ENCODE measurements at regions not wholly inside any gene's neighbourhood (a gene's known extent, or its start where the extent isn't known, plus 50 kb on each side); places are given as distances from the start of the nearest gene placed in this dataset.

DNA sequence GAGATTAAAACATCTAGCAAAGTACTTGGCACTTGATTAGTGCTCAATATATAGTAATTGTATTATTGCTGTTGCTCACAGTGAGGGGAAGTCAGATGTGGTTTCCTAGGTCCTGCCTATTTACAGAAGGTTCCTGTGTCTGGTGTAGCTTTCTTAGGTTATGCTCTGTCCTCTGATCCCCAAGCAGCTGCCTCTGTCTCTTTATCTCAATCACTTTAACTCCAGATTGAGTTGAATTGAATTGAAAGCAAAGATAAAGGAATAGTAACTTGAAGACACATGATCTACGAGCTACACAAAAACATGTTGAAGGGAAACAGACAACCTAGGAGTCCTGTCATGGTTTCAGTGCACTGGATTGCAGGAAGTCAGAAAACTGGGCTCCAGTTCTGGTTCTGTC, 113.9 kb upstream of the ADAMTSL1 start:
- no peak overlapping the region for H3K4me3 ChIP-seq (replicated peaks; ENCODE audit: low read depth, low read length)
- TF ChIP-seq, protein P1, sequence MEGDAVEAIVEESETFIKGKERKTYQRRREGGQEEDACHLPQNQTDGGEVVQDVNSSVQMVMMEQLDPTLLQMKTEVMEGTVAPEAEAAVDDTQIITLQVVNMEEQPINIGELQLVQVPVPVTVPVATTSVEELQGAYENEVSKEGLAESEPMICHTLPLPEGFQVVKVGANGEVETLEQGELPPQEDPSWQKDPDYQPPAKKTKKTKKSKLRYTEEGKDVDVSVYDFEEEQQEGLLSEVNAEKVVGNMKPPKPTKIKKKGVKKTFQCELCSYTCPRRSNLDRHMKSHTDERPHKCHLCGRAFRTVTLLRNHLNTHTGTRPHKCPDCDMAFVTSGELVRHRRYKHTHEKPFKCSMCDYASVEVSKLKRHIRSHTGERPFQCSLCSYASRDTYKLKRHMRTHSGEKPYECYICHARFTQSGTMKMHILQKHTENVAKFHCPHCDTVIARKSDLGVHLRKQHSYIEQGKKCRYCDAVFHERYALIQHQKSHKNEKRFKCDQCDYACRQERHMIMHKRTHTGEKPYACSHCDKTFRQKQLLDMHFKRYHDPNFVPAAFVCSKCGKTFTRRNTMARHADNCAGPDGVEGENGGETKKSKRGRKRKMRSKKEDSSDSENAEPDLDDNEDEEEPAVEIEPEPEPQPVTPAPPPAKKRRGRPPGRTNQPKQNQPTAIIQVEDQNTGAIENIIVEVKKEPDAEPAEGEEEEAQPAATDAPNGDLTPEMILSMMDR (IDR thresholded peaks at IDR 0.05; ENCODE audit: low read depth, low read length, missing control alignments): no peak
- DNase-seq (ENCODE audit: extremely low read depth, low read depth): no peak

DNA sequence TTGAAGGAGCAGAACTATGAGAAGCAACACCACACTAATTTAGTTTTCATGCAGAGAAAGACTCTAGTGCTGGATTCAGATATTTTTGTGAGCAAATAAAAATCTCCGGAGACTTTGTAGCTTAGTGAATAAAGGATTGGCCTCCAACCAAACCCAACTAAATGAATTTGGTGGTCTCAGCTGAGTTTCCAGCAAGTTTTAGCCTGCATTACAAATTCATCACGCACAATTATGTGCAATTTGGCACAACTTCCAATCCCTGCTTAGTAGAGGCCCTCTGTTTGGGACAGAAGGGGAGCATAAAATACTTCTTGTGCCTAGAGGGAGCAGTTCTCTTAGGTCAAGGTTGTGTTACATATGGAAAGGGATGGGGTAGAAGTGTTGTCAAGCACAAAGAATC, 112.3 kb upstream of the ADAMTSL1 start:
- TF ChIP-seq, protein P1 (IDR thresholded peaks at IDR 0.05; ENCODE audit: low read depth, low read length, missing control alignments): no peak
- H3K4me3 ChIP-seq (replicated peaks; ENCODE audit: low read depth, low read length): no peak overlapping the region
- DNase-seq (ENCODE audit: extremely low read depth, low read depth): no peak

DNA sequence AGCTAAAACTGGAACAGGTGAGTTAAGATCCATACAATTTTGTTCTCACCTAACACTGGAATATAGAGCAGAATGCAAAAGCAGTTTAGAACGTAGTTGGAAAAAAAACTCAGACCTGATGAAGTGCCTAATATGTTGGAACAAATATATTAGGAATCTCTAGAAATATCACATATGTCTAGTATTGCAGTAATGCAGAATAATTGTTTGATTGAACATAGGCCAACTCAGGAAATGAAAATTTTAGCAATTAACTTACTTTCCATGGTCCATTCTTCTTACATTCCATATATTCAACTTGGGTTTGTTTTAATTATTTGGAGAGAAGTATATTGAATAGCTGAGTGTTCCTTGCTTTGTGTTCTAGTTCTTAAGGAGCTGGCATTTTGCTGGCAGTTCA, 111.8 kb upstream of the ADAMTSL1 start:
- no peak for DNase-seq (ENCODE audit: extremely low read depth, low read depth)
- TF ChIP-seq, protein P1 (IDR thresholded peaks at IDR 0.05; ENCODE audit: low read depth, low read length, missing control alignments): no peak

DNA sequence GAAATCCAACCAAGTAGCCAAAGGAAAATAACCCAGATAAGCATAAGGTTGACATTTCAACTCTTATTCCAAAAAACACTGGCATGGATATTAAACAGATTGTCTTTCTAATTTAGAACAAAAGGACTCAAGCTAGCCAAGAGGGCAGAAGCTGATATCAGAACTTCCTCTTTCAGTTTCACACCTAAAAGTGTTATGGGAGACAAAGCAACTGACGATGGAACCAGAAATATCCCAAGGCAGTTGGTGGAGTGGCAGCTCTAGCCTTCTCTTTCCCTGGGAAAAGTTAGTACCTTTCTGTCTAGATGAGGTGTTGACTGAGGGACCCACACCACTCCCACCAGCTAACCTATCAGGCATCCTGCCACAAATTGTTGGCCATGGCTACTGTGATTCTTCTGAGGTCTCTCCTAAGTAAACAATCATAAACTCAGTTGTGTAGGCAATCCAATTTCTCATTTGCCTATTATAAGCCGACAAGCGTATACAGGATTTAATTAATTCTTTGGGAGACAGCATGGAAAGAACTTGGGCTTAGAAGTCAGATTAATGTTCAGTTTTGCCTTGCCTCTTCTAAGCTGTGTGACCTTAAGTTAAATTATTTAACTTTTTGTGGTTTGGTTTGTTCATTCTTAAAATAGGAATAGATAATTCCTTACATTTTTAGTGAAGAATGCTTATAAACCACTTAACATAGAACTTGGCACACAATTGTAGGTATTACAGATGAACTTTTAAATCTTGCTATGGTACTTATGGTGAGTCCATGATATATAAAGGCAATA, 110.9 kb upstream of the ADAMTSL1 start:
- no peak for DNase-seq (ENCODE audit: extremely low read depth, low read depth)

More for the DNA sequence above, 111.8 kb upstream of the ADAMTSL1 start:
- H3K4me3 ChIP-seq (replicated peaks; ENCODE audit: low read depth, low read length): no peak overlapping the region

DNA sequence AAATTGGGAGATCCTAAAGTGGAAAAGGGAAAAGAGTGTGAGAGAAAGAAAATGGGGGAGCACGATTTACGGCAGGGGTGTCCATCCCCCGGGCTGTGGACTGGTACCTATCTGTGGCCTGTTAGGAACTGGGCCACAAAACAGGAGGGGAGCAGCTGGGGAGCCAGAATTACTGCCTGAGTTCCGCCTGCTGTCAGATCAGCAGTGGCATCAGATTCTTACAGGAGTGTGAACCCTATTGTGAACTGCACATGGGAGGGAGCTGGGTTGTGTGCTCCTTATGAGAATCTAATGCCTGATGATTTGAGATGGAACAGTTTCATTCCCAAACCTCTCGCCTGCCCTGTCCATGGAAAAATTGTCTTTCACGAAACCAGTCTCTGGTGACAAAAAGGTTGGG, 108.3 kb upstream of the ADAMTSL1 start:
- DNase-seq (ENCODE audit: extremely low read depth, low read depth): no peak
- TF ChIP-seq, protein P1 (IDR thresholded peaks at IDR 0.05; ENCODE audit: low read depth, low read length, missing control alignments): no peak
- no peak overlapping the region for H3K4me3 ChIP-seq (replicated peaks; ENCODE audit: low read depth, low read length)

More for the DNA sequence above, 110.9 kb upstream of the ADAMTSL1 start:
- H3K4me3 ChIP-seq (replicated peaks; ENCODE audit: low read depth, low read length): no peak overlapping the region
- TF ChIP-seq, protein P1 (IDR thresholded peaks at IDR 0.05; ENCODE audit: low read depth, low read length, missing control alignments): no peak

DNA sequence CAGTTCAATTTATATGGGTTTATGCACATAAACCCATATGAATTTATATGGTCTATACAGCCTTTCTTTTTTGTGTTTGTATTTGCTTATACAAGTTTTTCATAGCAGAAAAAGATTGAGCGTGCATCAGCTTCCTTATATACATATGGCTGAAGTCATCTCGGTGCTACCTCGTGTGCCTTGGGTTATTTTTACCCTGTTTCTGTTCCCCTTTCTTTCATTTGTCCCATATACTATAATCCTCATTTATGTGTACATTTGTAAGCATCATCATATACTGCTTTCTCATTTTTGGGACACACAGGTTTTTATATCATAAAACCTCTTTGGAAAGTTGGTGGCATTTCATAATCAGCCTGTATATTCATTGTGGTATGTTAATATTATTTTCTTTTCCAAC, 107.8 kb upstream of the ADAMTSL1 start:
- no peak overlapping the region for H3K4me3 ChIP-seq (replicated peaks; ENCODE audit: low read depth, low read length)
- no peak for DNase-seq (ENCODE audit: extremely low read depth, low read depth)

More for the DNA sequence above, 107.8 kb upstream of the ADAMTSL1 start:
- TF ChIP-seq, protein P1 (IDR thresholded peaks at IDR 0.05; ENCODE audit: low read depth, low read length, missing control alignments): no peak

Data from HFF-Myc (cell line).